ENCODE measurements at regions not wholly inside any gene's neighbourhood (a gene's known extent, or its start where the extent isn't known, plus 50 kb on each side); places are given as distances from the start of the nearest gene placed in this dataset.

GRCh38 chr20:48482790-48483189 lies 345.0 kb downstream of the PREX1 start:
- intact Hi-C loops (cut with micrococcal nuclease), result no loop called here
- peaks cover 16% of the 10 kb centered on the region for H3K27me3 Mint-ChIP-seq (ENCODE audit: low read depth)

DNA sequence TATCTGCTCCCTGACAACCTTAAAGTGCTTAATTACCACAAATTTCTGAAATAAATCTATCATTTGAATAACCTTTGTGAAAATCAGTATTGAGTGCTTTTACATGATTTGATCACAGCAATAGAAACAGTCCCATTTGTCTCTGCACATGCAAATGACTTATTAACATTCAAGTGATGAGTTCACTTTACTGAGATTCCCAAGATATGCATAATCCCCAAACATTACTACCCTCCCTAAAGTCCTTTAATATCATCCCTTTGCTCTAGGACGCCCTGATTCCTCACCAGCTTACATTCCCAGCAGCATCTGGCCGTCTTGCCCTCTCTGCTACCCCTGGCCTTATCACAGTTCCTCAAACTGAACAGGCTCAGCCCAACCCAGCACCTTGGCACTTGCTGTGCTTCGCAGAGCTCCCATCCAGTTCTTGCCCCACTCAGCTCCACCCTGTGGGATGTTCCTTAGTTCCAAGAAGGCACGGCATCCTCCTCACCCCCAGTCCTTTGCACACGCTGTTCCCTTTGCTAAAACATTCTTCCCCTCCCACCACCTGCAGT lies 347.5 kb downstream of the PREX1 start:
- Mint-ChIP-seq H3K9me3 (no peaks in the 10 kb centered on the region), H3K27ac (no peak overlapping the region), H3K36me3 (ENCODE audit: low read depth) (no peaks in the 10 kb centered on the region), H3K4me3 (ENCODE audit: low read depth) (no peak overlapping the region), H3K27me3 (ENCODE audit: low read depth) (peaks cover 16% of the 10 kb centered on the region), H3K4me1 (ENCODE audit: low read depth) (no peaks in the 10 kb centered on the region)
- intact Hi-C loops (cut with micrococcal nuclease), result no loop called here
- no peak for DNase-seq (ENCODE audit: low spot score)

More at GRCh38 chr20:48482790-48483189, 345.0 kb downstream of the PREX1 start:
- DNase-seq (ENCODE audit: low spot score), result no peak
- no peak overlapping the region for H3K27ac Mint-ChIP-seq
- H3K36me3 Mint-ChIP-seq (ENCODE audit: low read depth), result no peaks in the 10 kb centered on the region
- H3K4me3 Mint-ChIP-seq (ENCODE audit: low read depth), result no peak overlapping the region
- H3K9me3 Mint-ChIP-seq, result no peaks in the 10 kb centered on the region
- no peaks in the 10 kb centered on the region for H3K4me1 Mint-ChIP-seq (ENCODE audit: low read depth)

- no peak overlapping the region for H3K27ac Mint-ChIP-seq
- H3K9me3 Mint-ChIP-seq, result no peaks in the 10 kb centered on the region
- no peak for DNase-seq (ENCODE audit: low spot score)
- peaks cover 16% of the 10 kb centered on the region for H3K27me3 Mint-ChIP-seq (ENCODE audit: low read depth)
- no peaks in the 10 kb centered on the region for H3K4me1 Mint-ChIP-seq (ENCODE audit: low read depth)
- intact Hi-C loops (cut with micrococcal nuclease), result no loop called here
- no peaks in the 10 kb centered on the region for H3K36me3 Mint-ChIP-seq (ENCODE audit: low read depth)
- H3K4me3 Mint-ChIP-seq (ENCODE audit: low read depth), result no peak overlapping the region
These were observed 348.8 kb downstream of the PREX1 start for GRCh38 chr20:48478806-48479585.

GRCh38 chr20:48478370-48478769 lies 349.4 kb downstream of the PREX1 start:
- no peaks in the 10 kb centered on the region for H3K4me1 Mint-ChIP-seq (ENCODE audit: low read depth)
- no peak overlapping the region for H3K4me3 Mint-ChIP-seq (ENCODE audit: low read depth)
- no peaks in the 10 kb centered on the region for H3K36me3 Mint-ChIP-seq (ENCODE audit: low read depth)
- no peak for DNase-seq (ENCODE audit: low spot score)
- H3K27me3 Mint-ChIP-seq (ENCODE audit: low read depth), result peaks cover 16% of the 10 kb centered on the region
- H3K27ac Mint-ChIP-seq, result no peak overlapping the region
- H3K9me3 Mint-ChIP-seq, result no peaks in the 10 kb centered on the region
- intact Hi-C loops (cut with micrococcal nuclease), result no loop called here

DNA sequence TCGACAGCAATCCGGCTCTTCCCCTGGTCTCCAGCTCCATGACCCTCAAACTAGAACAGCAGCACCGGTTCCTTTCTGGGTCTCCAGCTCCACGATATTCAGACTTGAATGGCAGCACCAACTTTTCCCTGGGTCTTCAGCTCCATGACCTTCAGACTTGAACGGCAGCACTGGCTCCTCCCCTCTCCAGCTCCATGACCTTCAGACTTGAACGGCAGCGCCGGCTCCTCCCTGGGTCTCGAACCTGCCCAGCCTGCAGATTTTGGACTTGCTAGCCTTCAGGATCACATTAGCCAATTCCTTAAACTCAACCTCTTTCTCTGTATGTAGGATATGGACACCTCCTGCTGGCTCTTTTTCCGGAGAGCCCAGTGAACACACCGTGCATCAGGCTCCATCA lies 350.9 kb downstream of the PREX1 start:
- H3K27ac Mint-ChIP-seq, result no peak overlapping the region
- H3K4me3 Mint-ChIP-seq (ENCODE audit: low read depth), result no peak overlapping the region
- H3K27me3 Mint-ChIP-seq (ENCODE audit: low read depth), result peaks cover 16% of the 10 kb centered on the region
- DNase-seq (ENCODE audit: low spot score), result no peak
- H3K9me3 Mint-ChIP-seq, result no peaks in the 10 kb centered on the region
- no peaks in the 10 kb centered on the region for H3K36me3 Mint-ChIP-seq (ENCODE audit: low read depth)
- intact Hi-C loops (cut with micrococcal nuclease), result no loop called here
- no peaks in the 10 kb centered on the region for H3K4me1 Mint-ChIP-seq (ENCODE audit: low read depth)

- H3K36me3 Mint-ChIP-seq (ENCODE audit: low read depth), result no peaks in the 10 kb centered on the region
- H3K27ac Mint-ChIP-seq, result no peak overlapping the region
- peaks cover 1% of the 10 kb centered on the region for H3K27me3 Mint-ChIP-seq (ENCODE audit: low read depth)
- no peak for DNase-seq (ENCODE audit: low spot score)
- H3K4me3 Mint-ChIP-seq (ENCODE audit: low read depth), result no peak overlapping the region
- intact Hi-C loops (cut with micrococcal nuclease), result no loop called here
- H3K9me3 Mint-ChIP-seq, result no peaks in the 10 kb centered on the region
- H3K4me1 Mint-ChIP-seq (ENCODE audit: low read depth), result no peaks in the 10 kb centered on the region
These were observed 353.8 kb downstream of the PREX1 start for GRCh38 chr20:48474022-48474421.

DNA sequence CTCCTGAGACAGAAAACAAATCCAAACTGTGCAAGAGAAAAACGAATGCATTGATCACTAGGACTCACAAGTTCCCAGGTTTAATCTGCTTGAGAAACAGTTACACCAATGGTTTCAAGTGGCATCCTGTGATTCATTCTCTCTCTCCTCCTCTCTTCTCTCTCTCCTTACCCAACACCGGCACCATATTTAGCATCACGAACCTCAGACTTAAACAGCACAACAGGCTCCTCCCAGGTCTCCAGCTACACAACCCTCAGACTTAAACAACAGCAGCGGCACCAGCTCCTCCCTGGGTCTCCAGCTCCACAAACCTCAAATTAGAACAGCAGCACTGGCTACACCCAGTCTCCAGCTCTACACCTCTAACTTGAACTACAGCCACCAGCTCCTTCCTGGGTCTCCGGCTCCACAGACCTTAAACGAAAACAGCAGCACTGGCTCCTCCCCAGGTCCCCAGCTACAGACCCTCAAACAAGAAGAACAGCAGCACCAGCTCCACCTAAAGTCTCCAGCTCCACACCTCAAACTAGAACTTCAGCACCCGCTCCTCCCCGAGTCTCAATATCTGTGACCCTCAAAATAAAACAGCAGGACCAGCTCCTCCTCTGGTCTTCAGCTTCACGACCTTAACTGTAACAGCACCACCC lies 355.9 kb downstream of the PREX1 start:
- Mint-ChIP-seq H3K4me1 (ENCODE audit: low read depth) (peaks cover 4% of the 10 kb centered on the region), H3K27me3 (ENCODE audit: low read depth) (no peaks in the 10 kb centered on the region), H3K36me3 (ENCODE audit: low read depth) (no peaks in the 10 kb centered on the region), H3K9me3 (no peaks in the 10 kb centered on the region), H3K4me3 (ENCODE audit: low read depth) (no peak overlapping the region), H3K27ac (no peak overlapping the region)
- intact Hi-C loops (cut with micrococcal nuclease), result no loop called here
- DNase-seq (ENCODE audit: low spot score), result no peak

DNA sequence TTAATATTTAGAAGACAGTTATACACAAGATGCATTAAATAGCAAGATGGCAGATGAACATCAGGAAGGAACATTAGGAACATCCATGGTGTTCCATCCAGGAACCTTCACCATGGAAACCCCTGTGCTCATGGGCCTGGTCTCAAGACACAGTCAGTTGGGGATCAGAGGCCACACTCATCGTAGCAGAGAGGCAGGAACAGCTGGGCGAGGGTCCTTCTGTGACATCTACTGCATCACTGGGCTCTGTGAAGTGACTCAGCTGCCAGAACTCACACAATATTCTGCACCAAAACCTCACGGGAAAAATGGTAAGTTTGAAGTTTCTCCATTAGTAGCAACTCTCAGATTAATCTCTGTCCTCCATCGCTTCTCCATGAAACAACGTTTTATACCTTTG lies 356.6 kb downstream of the PREX1 start:
- DNase-seq (ENCODE audit: low spot score), result no peak
- Mint-ChIP-seq H3K4me3 (ENCODE audit: low read depth) (no peak overlapping the region), H3K27ac (no peak overlapping the region), H3K36me3 (ENCODE audit: low read depth) (no peaks in the 10 kb centered on the region), H3K27me3 (ENCODE audit: low read depth) (no peaks in the 10 kb centered on the region), H3K4me1 (ENCODE audit: low read depth) (peaks cover 4% of the 10 kb centered on the region), H3K9me3 (no peaks in the 10 kb centered on the region)
- intact Hi-C loops (cut with micrococcal nuclease), result no loop called here

GRCh38 chr20:48470141-48470540 lies 357.7 kb downstream of the PREX1 start:
- Mint-ChIP-seq H3K27me3 (ENCODE audit: low read depth) (no peaks in the 10 kb centered on the region), H3K27ac (no peak overlapping the region), H3K4me3 (ENCODE audit: low read depth) (no peak overlapping the region), H3K9me3 (no peaks in the 10 kb centered on the region), H3K4me1 (ENCODE audit: low read depth) (peaks cover 4% of the 10 kb centered on the region), H3K36me3 (ENCODE audit: low read depth) (no peaks in the 10 kb centered on the region)
- intact Hi-C loops (cut with micrococcal nuclease), result no loop called here
- no peak for DNase-seq (ENCODE audit: low spot score)

DNA sequence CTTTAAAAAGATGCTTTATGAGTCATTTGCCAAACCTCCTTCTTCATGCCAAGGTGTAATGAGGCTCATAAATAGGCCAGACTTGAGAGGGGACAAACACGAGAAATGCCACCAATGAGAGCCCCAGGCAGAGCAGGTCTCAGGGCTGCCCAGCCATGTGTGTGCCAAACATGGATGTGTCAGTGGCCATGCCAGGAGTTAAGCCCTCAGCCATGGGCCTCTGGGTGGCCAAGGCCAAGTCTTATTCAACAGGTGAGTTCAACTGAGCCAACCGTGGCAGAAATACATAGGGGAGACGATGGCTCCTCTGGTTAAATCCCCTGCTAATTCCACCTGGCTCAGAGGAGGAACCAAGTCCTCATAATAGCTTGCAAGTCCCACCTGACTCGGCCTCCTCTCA lies 358.8 kb downstream of the PREX1 start:
- DNase-seq (ENCODE audit: low spot score), result no peak
- intact Hi-C loops (cut with micrococcal nuclease), result no loop called here
- Mint-ChIP-seq H3K36me3 (ENCODE audit: low read depth) (no peaks in the 10 kb centered on the region), H3K27me3 (ENCODE audit: low read depth) (no peaks in the 10 kb centered on the region), H3K4me1 (ENCODE audit: low read depth) (peaks cover 4% of the 10 kb centered on the region), H3K27ac (no peak overlapping the region), H3K9me3 (no peaks in the 10 kb centered on the region), H3K4me3 (ENCODE audit: low read depth) (no peak overlapping the region)

GRCh38 chr20:48468571-48468970 lies 359.2 kb downstream of the PREX1 start:
- Mint-ChIP-seq H3K36me3 (ENCODE audit: low read depth) (no peaks in the 10 kb centered on the region), H3K4me1 (ENCODE audit: low read depth) (peaks cover 4% of the 10 kb centered on the region), H3K9me3 (no peaks in the 10 kb centered on the region), H3K4me3 (ENCODE audit: low read depth) (no peak overlapping the region), H3K27me3 (ENCODE audit: low read depth) (no peaks in the 10 kb centered on the region), H3K27ac (no peak overlapping the region)
- intact Hi-C loops (cut with micrococcal nuclease), result no loop called here
- no peak for DNase-seq (ENCODE audit: low spot score)

- Mint-ChIP-seq H3K4me3 (ENCODE audit: low read depth) (no peak overlapping the region), H3K27me3 (ENCODE audit: low read depth) (no peaks in the 10 kb centered on the region), H3K27ac (no peak overlapping the region), H3K4me1 (ENCODE audit: low read depth) (peaks cover 4% of the 10 kb centered on the region), H3K36me3 (ENCODE audit: low read depth) (no peaks in the 10 kb centered on the region), H3K9me3 (no peaks in the 10 kb centered on the region)
- no peak for DNase-seq (ENCODE audit: low spot score)
- intact Hi-C loops (cut with micrococcal nuclease), result no loop called here
These were observed 360.2 kb downstream of the PREX1 start for GRCh38 chr20:48467622-48468021.

DNA sequence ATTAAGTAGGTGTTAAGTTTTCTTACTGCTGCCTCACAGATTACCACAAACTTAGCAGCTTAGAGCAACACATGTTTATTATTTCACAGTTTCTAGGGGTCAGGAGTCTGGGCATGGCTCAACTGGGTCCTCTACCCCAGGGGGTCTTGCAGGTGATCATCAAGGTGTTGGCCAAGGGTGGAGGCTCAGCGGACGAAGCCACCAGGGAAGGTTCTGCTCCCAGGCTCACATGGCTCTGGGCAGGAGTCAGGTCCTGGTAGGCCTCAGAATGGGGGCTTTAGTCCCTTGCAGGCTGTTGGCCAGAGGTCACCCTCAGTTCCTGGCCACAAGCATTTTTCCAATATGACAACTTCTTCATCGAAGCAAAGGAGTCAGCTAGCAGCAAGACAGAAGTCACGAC lies 362.5 kb downstream of the PREX1 start:
- no peak overlapping the region for H3K4me3 Mint-ChIP-seq (ENCODE audit: low read depth)
- H3K27me3 Mint-ChIP-seq (ENCODE audit: low read depth), result peaks cover 3% of the 10 kb centered on the region
- peaks cover 4% of the 10 kb centered on the region for H3K4me1 Mint-ChIP-seq (ENCODE audit: low read depth)
- no peaks in the 10 kb centered on the region for H3K9me3 Mint-ChIP-seq
- DNase-seq (ENCODE audit: low spot score), result no peak
- H3K27ac Mint-ChIP-seq, result no peak overlapping the region
- H3K36me3 Mint-ChIP-seq (ENCODE audit: low read depth), result no peaks in the 10 kb centered on the region
- intact Hi-C loops (cut with micrococcal nuclease), result no loop called here
